Mesendoderm (in vitro differentiated cells): ENCODE measurements at regions not wholly inside any gene's neighbourhood (a gene's known extent, or its start where the extent isn't known, plus 50 kb on each side); places are given as distances from the start of the nearest gene placed in this dataset.

Experiments used
- DNase-seq: peaks from one replicate; pipeline ENCODE4 v3.0.0; 2013
- H2AK5ac ChIP-seq: 2 replicates; pipeline ENCODE4 v1.6.1; 2013; ENCODE audit warnings: low read length, inconsistent platforms
- H2BK120ac ChIP-seq: 2 replicates; pipeline ENCODE4 v1.6.1; 2013; ENCODE audit warnings: low read depth, mild to moderate bottlenecking, low read length, moderate library complexity, mixed read lengths
- H2BK15ac ChIP-seq: replicated peaks from 2 replicates; pipeline ENCODE4 v1.6.1; 2013; ENCODE audit warnings: low read depth, mild to moderate bottlenecking, moderate library complexity
- H2BK5ac ChIP-seq: 2 replicates; pipeline ENCODE4 v1.6.1; 2013; ENCODE audit warnings: low read length, inconsistent platforms
- H3K18ac ChIP-seq: 2 replicates; pipeline ENCODE4 v1.6.1; 2013; ENCODE audit warnings: mild to moderate bottlenecking, low read length, mixed read lengths
- H3K23ac ChIP-seq: one replicate; pipeline ENCODE4 v1.6.1; 2013; ENCODE audit warnings: low read length
- H3K27ac ChIP-seq: 2 replicates; pipeline ENCODE4 v1.5.1; 2013; ENCODE audit warnings: low read depth, mild to moderate bottlenecking, inconsistent platforms, low read length, moderate library complexity
- H3K27me3 ChIP-seq: 2 replicates; pipeline ENCODE4 v1.6.1; 2013; ENCODE audit warnings: low read length, control low read depth, mild to moderate bottlenecking, inconsistent platforms; ENCODE audit not compliant: insufficient read depth, poor library complexity
- H3K36me3 ChIP-seq: 2 replicates; pipeline ENCODE4 v1.6.1; 2013; ENCODE audit warnings: low read length, inconsistent platforms; ENCODE audit not compliant: control insufficient read depth, insufficient read depth
- H3K4ac ChIP-seq: one replicate; pipeline ENCODE4 v1.6.1; 2013; ENCODE audit warnings: low read depth, mild to moderate bottlenecking, low read length, moderate library complexity
- H3K4me1 ChIP-seq: 2 replicates; pipeline ENCODE4 v1.6.1; 2013; ENCODE audit warnings: low read depth, low read length, inconsistent platforms; ENCODE audit not compliant: control insufficient read depth
- H3K4me2 ChIP-seq: 2 replicates; pipeline ENCODE4 v1.6.1; 2013; ENCODE audit warnings: low read length
- H3K4me3 ChIP-seq: 2 replicates; pipeline ENCODE4 v1.5.1; 2013; ENCODE audit warnings: mild to moderate bottlenecking, low read length
- H3K56ac ChIP-seq: one replicate; pipeline ENCODE4 v1.6.1; 2013; ENCODE audit warnings: low read length
- H3K79me1 ChIP-seq: 2 replicates; pipeline ENCODE4 v1.6.1; 2013; ENCODE audit warnings: low read length, inconsistent platforms
- H3K79me2 ChIP-seq: 2 replicates; pipeline ENCODE4 v1.6.1; 2013; ENCODE audit warnings: mild to moderate bottlenecking, low read length; ENCODE audit not compliant: control insufficient read depth, insufficient read depth
- H3K9ac ChIP-seq: 2 replicates; pipeline ENCODE4 v1.6.1; 2013; ENCODE audit warnings: low read length, inconsistent platforms
- H4K5ac ChIP-seq: one replicate; pipeline ENCODE4 v1.6.1; 2013; ENCODE audit warnings: low read length
- H4K8ac ChIP-seq: one replicate; pipeline ENCODE4 v1.6.1; 2013; ENCODE audit warnings: low read depth, mild to moderate bottlenecking, control low read depth, low read length, moderate library complexity
- WGBS: extraction: QIAGEN DNeasy Blood & Tissue Kit; methylation state at CpG from one replicate; pipeline ENCODE4 v1.1.7; 2013; ENCODE audit warnings: low lambda C conversion rate, missing lambda C conversion rate; ENCODE audit not compliant: insufficient coverage; ENCODE audit errors: extremely low coverage; 5-methylcytosine and 5-hydroxymethylcytosine counted together

DNA sequence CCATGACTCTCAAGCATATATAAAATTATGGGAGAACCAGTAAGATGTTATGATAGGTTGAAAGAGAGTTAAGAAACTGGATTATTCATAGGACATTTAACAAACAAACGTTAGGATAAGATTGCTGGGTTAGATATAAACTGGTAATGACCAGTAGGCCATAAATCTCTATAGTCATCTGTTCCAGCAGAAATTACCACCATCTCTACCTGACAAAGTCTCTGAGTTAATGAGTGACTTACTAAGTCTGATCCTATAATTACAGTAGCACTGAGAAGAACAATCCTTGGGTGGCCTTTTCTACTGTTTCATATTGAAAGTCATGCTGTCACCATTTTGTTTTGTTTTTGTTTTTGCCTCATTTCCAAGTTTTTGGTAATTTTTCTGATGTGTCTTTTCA, 136.9 kb upstream of the CNOT2 start:
- Histone ChIP-seq H3K4me1 (no peaks in the 10 kb centered on the region), H3K27me3 (no peaks in the 10 kb centered on the region), H3K23ac (no peak overlapping the region), H3K56ac (no peak overlapping the region), H3K27ac (no peak overlapping the region), H3K9ac (no peak overlapping the region), H3K18ac (no peak overlapping the region), H2BK120ac (no peak overlapping the region), H2AK5ac (no peak overlapping the region), H3K79me1 (no peaks in the 10 kb centered on the region), H3K4me2 (no peak overlapping the region), H3K36me3 (no peaks in the 10 kb centered on the region), H3K79me2 (no peaks in the 10 kb centered on the region), H2BK5ac (no peak overlapping the region), H3K4ac (no peak overlapping the region), H4K8ac (no peak overlapping the region), H2BK15ac (no peak overlapping the region), H3K4me3 (no peak overlapping the region), H4K5ac (no peak overlapping the region)
- no peak for DNase-seq
- no CpG with 5 or more reads among the region's 1 CpG for WGBS

- no peak overlapping the region for H4K5ac ChIP-seq
- no peak overlapping the region for H2BK15ac ChIP-seq
- DNase-seq, result no peak
- H3K4me3 ChIP-seq, result no peak overlapping the region
- no CpG with 5 or more reads among the region's 1 CpG for WGBS
- no peaks in the 10 kb centered on the region for H3K79me1 ChIP-seq
- no peak overlapping the region for H3K56ac ChIP-seq
- H3K18ac ChIP-seq, result no peak overlapping the region
- H3K27ac ChIP-seq, result no peak overlapping the region
- H3K36me3 ChIP-seq, result no peaks in the 10 kb centered on the region
- no peaks in the 10 kb centered on the region for H3K27me3 ChIP-seq
- no peak overlapping the region for H2BK120ac ChIP-seq
- no peak overlapping the region for H3K4ac ChIP-seq
- H2AK5ac ChIP-seq, result no peak overlapping the region
- no peaks in the 10 kb centered on the region for H3K4me1 ChIP-seq
- H4K8ac ChIP-seq, result no peak overlapping the region
- no peaks in the 10 kb centered on the region for H3K79me2 ChIP-seq
- no peak overlapping the region for H2BK5ac ChIP-seq
- no peak overlapping the region for H3K4me2 ChIP-seq
- no peak overlapping the region for H3K9ac ChIP-seq
- H3K23ac ChIP-seq, result no peak overlapping the region
These were observed 133.1 kb upstream of the CNOT2 start for GRCh38 chr12:70110085-70110484.

DNA sequence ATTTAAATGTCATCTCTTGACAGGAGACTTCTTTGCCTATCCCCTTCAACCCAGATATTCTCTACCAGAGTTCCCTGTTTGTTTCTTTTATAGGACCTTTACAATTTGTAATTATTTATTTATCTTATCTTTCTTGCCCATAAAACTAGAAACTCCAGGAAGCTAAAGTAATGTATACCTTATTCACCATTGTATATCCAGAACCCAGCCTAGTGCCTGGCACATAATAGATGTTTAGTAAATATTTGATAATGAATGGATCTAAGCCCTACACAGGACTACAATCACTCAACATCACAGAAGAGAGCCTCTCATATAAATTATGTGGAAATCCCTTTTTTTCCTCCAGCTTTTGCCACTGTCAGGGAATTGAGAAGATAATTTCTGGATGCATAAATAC, 125.6 kb upstream of the CNOT2 start:
- H2BK120ac ChIP-seq, result no peak overlapping the region
- no peak overlapping the region for H4K8ac ChIP-seq
- no peak overlapping the region for H3K4ac ChIP-seq
- H3K4me1 ChIP-seq, result no peaks in the 10 kb centered on the region
- no peak overlapping the region for H3K56ac ChIP-seq
- H2BK5ac ChIP-seq, result no peak overlapping the region
- H3K9ac ChIP-seq, result no peak overlapping the region
- no peaks in the 10 kb centered on the region for H3K36me3 ChIP-seq
- no peak overlapping the region for H3K27ac ChIP-seq
- no peak overlapping the region for H3K4me2 ChIP-seq
- H2BK15ac ChIP-seq, result no peak overlapping the region
- no peaks in the 10 kb centered on the region for H3K27me3 ChIP-seq
- H3K23ac ChIP-seq, result no peak overlapping the region
- H2AK5ac ChIP-seq, result no peak overlapping the region
- no peaks in the 10 kb centered on the region for H3K79me1 ChIP-seq
- H4K5ac ChIP-seq, result no peak overlapping the region
- DNase-seq, result no peak
- H3K79me2 ChIP-seq, result no peaks in the 10 kb centered on the region
- no peak overlapping the region for H3K4me3 ChIP-seq
- H3K18ac ChIP-seq, result no peak overlapping the region

- Histone ChIP-seq H3K23ac (no peak overlapping the region), H2BK15ac (no peak overlapping the region), H3K79me2 (no peaks in the 10 kb centered on the region), H3K36me3 (no peaks in the 10 kb centered on the region), H4K8ac (no peak overlapping the region), H3K27ac (no peak overlapping the region), H3K56ac (no peak overlapping the region), H4K5ac (no peak overlapping the region), H3K4me3 (no peak overlapping the region), H3K4me2 (no peak overlapping the region), H3K4ac (no peak overlapping the region), H2AK5ac (no peak overlapping the region), H3K9ac (no peak overlapping the region), H3K27me3 (no peaks in the 10 kb centered on the region), H2BK5ac (no peak overlapping the region), H3K4me1 (no peaks in the 10 kb centered on the region), H2BK120ac (no peak overlapping the region), H3K79me1 (no peaks in the 10 kb centered on the region), H3K18ac (no peak overlapping the region)
- DNase-seq, result no peak
These were observed 122.3 kb upstream of the CNOT2 start for GRCh38 chr12:70120970-70121369.

DNA sequence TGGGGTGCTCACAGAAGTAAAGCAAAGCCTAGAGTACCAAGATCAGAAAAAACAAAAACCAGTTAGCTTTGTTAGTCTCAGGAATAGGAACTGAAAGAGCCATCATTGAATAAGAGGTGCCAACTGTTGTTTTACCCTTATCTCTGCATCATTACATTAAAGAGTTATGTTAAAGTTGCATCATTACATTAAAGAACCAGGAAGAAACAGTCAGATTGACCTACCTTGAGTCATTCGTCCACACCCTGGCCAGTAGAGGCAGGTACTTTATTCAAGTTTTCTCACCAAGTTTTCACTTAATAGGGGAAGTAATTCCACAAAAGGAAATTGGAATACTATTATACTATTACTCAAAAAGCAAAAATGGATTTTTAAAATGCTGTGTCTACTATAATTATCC, 121.7 kb upstream of the CNOT2 start:
- Histone ChIP-seq H3K18ac (no peak overlapping the region), H3K27ac (no peak overlapping the region), H3K23ac (no peak overlapping the region), H3K79me2 (no peaks in the 10 kb centered on the region), H3K79me1 (no peaks in the 10 kb centered on the region), H3K9ac (no peak overlapping the region), H2BK120ac (no peak overlapping the region), H2BK15ac (no peak overlapping the region), H3K36me3 (no peaks in the 10 kb centered on the region), H4K8ac (no peak overlapping the region), H3K56ac (no peak overlapping the region), H2AK5ac (no peak overlapping the region), H3K4me1 (no peaks in the 10 kb centered on the region), H3K4me2 (no peak overlapping the region), H2BK5ac (no peak overlapping the region), H3K27me3 (no peaks in the 10 kb centered on the region), H3K4ac (no peak overlapping the region), H3K4me3 (no peak overlapping the region), H4K5ac (no peak overlapping the region)
- DNase-seq, result no peak
- no CpG with 5 or more reads among the region's 1 CpG for WGBS

- Histone ChIP-seq H3K27ac (no peak overlapping the region), H3K18ac (no peak overlapping the region), H3K56ac (no peak overlapping the region), H3K4me1 (no peaks in the 10 kb centered on the region), H3K27me3 (no peaks in the 10 kb centered on the region), H3K36me3 (no peaks in the 10 kb centered on the region), H2BK5ac (no peak overlapping the region), H4K5ac (no peak overlapping the region), H3K9ac (no peak overlapping the region), H3K4me2 (no peak overlapping the region), H3K79me1 (no peaks in the 10 kb centered on the region), H3K79me2 (no peaks in the 10 kb centered on the region), H3K4ac (no peak overlapping the region), H2BK15ac (no peak overlapping the region), H3K23ac (no peak overlapping the region), H4K8ac (no peak overlapping the region), H2BK120ac (no peak overlapping the region), H2AK5ac (no peak overlapping the region), H3K4me3 (no peak overlapping the region)
- WGBS, result no CpG with 5 or more reads among the region's 5 CpGs
- no peak for DNase-seq
These were observed 120.4 kb upstream of the CNOT2 start for GRCh38 chr12:70122804-70123203.
